Endothelial cell of umbilical vein (primary cell): ENCODE measurements at regions not wholly inside any gene's neighbourhood (a gene's known extent, or its start where the extent isn't known, plus 50 kb on each side); places are given as distances from the start of the nearest gene placed in this dataset.

ENCODE experiments used
- BruUV-seq: library from RNA; stranded (reverse); fragments of 400-500 nt; replicated peaks from 2 replicates; lab custom pipeline; 2021; lab: Mats Ljungman, UMichigan
- CTCF ChIA-PET: fragments of 300-600, 350-600 bp; sonication (Branson Sonifier 250); formaldehyde crosslinking; loops from one replicate; lab custom pipeline; 2021; ENCODE audit warnings: antibody characterized with exemption, inconsistent platforms; lab: Charles Lee
- POLR2A ChIA-PET: fragments of 300-600, 350-600 bp; sonication (Branson Sonifier 250); formaldehyde crosslinking; loops from one replicate; lab custom pipeline; 2021; ENCODE audit warnings: antibody characterized with exemption, inconsistent platforms; lab: Charles Lee
- DNase-seq: peaks from one replicate; pipeline ENCODE4 v3.0.0-alpha.2; 2011; ENCODE audit warnings: low read depth, low spot score
- FAIRE-seq: peaks from 2 replicates; lab custom pipeline; 2011; peaks lifted over from hg19 to GRCh38; lab: Jason Lieb, UNC
- H2AFZ ChIP-seq: 2 replicates; pipeline ENCODE4 v1.6.0; 2012; ENCODE audit warnings: low read depth, low read length, control low read depth, inconsistent platforms
- H3K27ac ChIP-seq: 2 replicates; pipeline ENCODE4 v1.5.1; 2011; ENCODE audit warnings: low read depth, mild to moderate bottlenecking, control low read depth, low read length, moderate library complexity; ENCODE audit not compliant: insufficient read depth
- H3K27me3 ChIP-seq, 2 experiments: 2 replicates each; pipeline versions ENCODE4 v1.6.0 to v1.6.1; 2011; ENCODE audit warnings: low read length in 2 of 2, mixed read lengths in 1 of 2; ENCODE audit not compliant: control insufficient read depth in 2 of 2, insufficient read depth in 2 of 2
- H3K36me3 ChIP-seq, 2 experiments: 2 replicates in 1 of 2; 3 replicates in 1 of 2; pipeline ENCODE4 v1.5.1; 2011; ENCODE audit warnings: low read length in 2 of 2, mild to moderate bottlenecking in 1 of 2, moderate library complexity in 1 of 2; ENCODE audit not compliant: control insufficient read depth in 2 of 2, insufficient read depth in 2 of 2; ENCODE audit errors: extremely low read depth in 1 of 2
- H3K4me1 ChIP-seq: 3 replicates; pipeline ENCODE4 v1.5.1; 2011; ENCODE audit warnings: mild to moderate bottlenecking, low read length; ENCODE audit not compliant: control insufficient read depth, insufficient read depth; ENCODE audit errors: extremely low read depth
- H3K4me2 ChIP-seq: 2 replicates; pipeline ENCODE4 v1.6.1; 2011; ENCODE audit warnings: low read length, control low read depth, mixed read lengths; ENCODE audit not compliant: insufficient read depth
- H3K4me3 ChIP-seq, 3 experiments: fragments of 200-600 bp in 1 of 3; sonication (generic), shearing (Covaris generic) in 1 of 3; replicated peaks in 1 of 3; 2 replicates each; pipeline ENCODE4 v1.5.1; 2011 to 2016; ENCODE audit warnings: control low read depth in 3 of 3, low read length in 3 of 3, mild to moderate bottlenecking in 2 of 3, inconsistent platforms in 1 of 3, low read depth in 1 of 3, moderate library complexity in 1 of 3; ENCODE audit not compliant: insufficient read depth in 1 of 3
- H3K79me2 ChIP-seq: 2 replicates; pipeline ENCODE4 v1.6.0; 2012; ENCODE audit warnings: low read length, inconsistent platforms; ENCODE audit not compliant: control insufficient read depth, insufficient read depth
- H3K9ac ChIP-seq: replicated peaks from 2 replicates; pipeline ENCODE3; 2011; ENCODE audit warnings: low read length, control low read depth; ENCODE audit not compliant: insufficient read depth; ENCODE audit errors: extremely low read depth
- H3K9me1 ChIP-seq: replicated peaks from 3 replicates; pipeline ENCODE4 v1.6.0; 2011; ENCODE audit warnings: mild to moderate bottlenecking, low read length; ENCODE audit not compliant: control insufficient read depth, insufficient read depth; ENCODE audit errors: extremely low read depth
- H3K9me3 ChIP-seq: replicated peaks from 2 replicates; pipeline ENCODE4 v1.5.1; 2012; ENCODE audit warnings: low read length, inconsistent platforms; ENCODE audit not compliant: control insufficient read depth, insufficient read depth
- H4K20me1 ChIP-seq: replicated peaks from 2 replicates; pipeline ENCODE3; 2011; ENCODE audit warnings: mild to moderate bottlenecking, low read length; ENCODE audit not compliant: control insufficient read depth, insufficient read depth; ENCODE audit errors: extremely low read depth
- FOS ChIP-seq: IDR thresholded peaks from 2 replicates; pipeline ENCODE4 v1.6.1; 2011; ENCODE audit warnings: mild to moderate bottlenecking, low read length, moderate library complexity, borderline replicate concordance; ENCODE audit not compliant: insufficient read depth
- GATA2 ChIP-seq: IDR thresholded peaks from 2 replicates; pipeline ENCODE4 v1.7.0; 2011; ENCODE audit warnings: low read depth, mild to moderate bottlenecking, moderate library complexity, mixed read lengths, low read length; ENCODE audit not compliant: insufficient read length, insufficient read depth
- JUN ChIP-seq: IDR thresholded peaks from 2 replicates; pipeline ENCODE4 v1.6.1; 2011; ENCODE audit warnings: borderline replicate concordance, low read depth; ENCODE audit not compliant: insufficient read length, insufficient read depth
- MAX ChIP-seq: IDR thresholded peaks from 2 replicates; pipeline ENCODE4 v1.6.1; 2011; ENCODE audit not compliant: insufficient read depth, insufficient read length
- MYC ChIP-seq: IDR thresholded peaks from one replicate; pipeline ENCODE4 v1.6.1; 2011; ENCODE audit warnings: mild to moderate bottlenecking, low read depth, low read length
- POLR2A ChIP-seq: IDR thresholded peaks from 2 replicates; pipeline ENCODE4 v1.6.1; 2012; ENCODE audit warnings: low read depth, mild to moderate bottlenecking, control low read depth, low read length
- POLR2AphosphoS5 ChIP-seq: IDR thresholded peaks from 2 replicates; pipeline ENCODE4 v1.6.1; 2012; ENCODE audit warnings: low read depth, mild to moderate bottlenecking, control low read depth, low read length, moderate library complexity; ENCODE audit not compliant: insufficient read depth
- dilution Hi-C: fragments of 300-500 bp; cut with MboI; formaldehyde crosslinking; loops from one replicate; pipeline ENCODE4 v1.15.0; 2019; ENCODE audit warnings: low sequenced_read_pairs; ENCODE audit not compliant: extremely low pct_ligation_motif_present
- intact Hi-C: fragments of 100-400 bp; cut with micrococcal nuclease; formaldehyde crosslinking; loops from one replicate; pipeline ENCODE4 v1.10.0; 2022

- TF ChIP-seq GATA2 (no peak), JUN (no peak), POLR2AphosphoS5 (no peak), MAX (no peak), FOS (no peak), POLR2A (no peak), MYC (no peak)
- POLR2A ChIA-PET, result no interaction called here
- no peak overlapping the region for H3K4me3 ChIP-seq
- no peaks in the 10 kb centered on the region for H3K9me1 ChIP-seq
- H2AFZ ChIP-seq, result no peak overlapping the region
- H3K9me3 ChIP-seq, result no peaks in the 10 kb centered on the region
- no peaks in the 10 kb centered on the region for H3K79me2 ChIP-seq
- H3K27ac ChIP-seq, result no peak overlapping the region
- DNase-seq (no peak), FAIRE-seq (no peak)
- no peak overlapping the region for H3K9ac ChIP-seq
- H3K27me3 ChIP-seq, result peaks cover 9% of the 10 kb centered on the region in 2 experiments
- dilution Hi-C loops, result no loop called here
- no TSS peak for BruUV-seq
- CTCF ChIA-PET, result interaction anchor here (1.0 to 2.2 kb wide), 3 partner anchors 118 to 274 kb away, joined by 4 to 11 read pairs (median 6); no protein-coding TSS in a partner anchor
- no peaks in the 10 kb centered on the region for H3K36me3 ChIP-seq
- no peak overlapping the region for H3K4me2 ChIP-seq
- no peaks in the 10 kb centered on the region for H4K20me1 ChIP-seq
- intact Hi-C loops, result loop anchor here (5.0 kb wide), 1 partner anchor 296 kb away; no protein-coding TSS in a partner anchor
- H3K4me1 ChIP-seq, result no peaks in the 10 kb centered on the region
These were observed 54.0 kb upstream of the C1orf185 start for GRCh38 chr1:51048021-51048420.

DNA sequence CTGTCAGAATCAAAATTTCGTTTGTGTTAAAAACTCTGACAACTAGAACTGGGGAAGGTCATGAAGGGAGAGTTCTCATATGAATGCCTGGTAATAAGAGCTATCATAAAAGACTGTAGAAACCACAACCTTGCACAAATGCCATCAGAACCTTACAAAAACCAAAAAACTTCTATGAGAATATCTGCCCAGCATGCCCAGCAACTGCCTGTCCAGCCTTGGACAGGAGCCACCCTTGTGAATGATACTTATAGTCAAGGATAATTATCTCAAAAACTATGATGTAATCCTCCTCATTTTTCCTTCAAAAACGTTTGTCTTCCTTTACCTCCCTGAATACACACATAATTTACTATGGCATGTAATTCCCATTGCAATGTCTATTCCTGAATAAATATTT is 53.4 kb upstream of the C1orf185 start:
- intact Hi-C loops, result loop anchor here (5.0 kb wide), 1 partner anchor 296 kb away; no protein-coding TSS in a partner anchor
- FAIRE-seq (no peak), DNase-seq (no peak)
- no peak overlapping the region for H3K9ac ChIP-seq
- dilution Hi-C loops, result no loop called here
- BruUV-seq, result no TSS peak
- H3K36me3 ChIP-seq, result no peaks in the 10 kb centered on the region
- no peak overlapping the region for H3K4me3 ChIP-seq
- no peaks in the 10 kb centered on the region for H3K9me3 ChIP-seq
- no peak for TF ChIP-seq GATA2
- TF ChIP-seq POLR2AphosphoS5, result no peak
- H3K4me1 ChIP-seq, result no peaks in the 10 kb centered on the region
- POLR2A ChIA-PET, result no interaction called here
- CTCF ChIA-PET, result interaction anchor here (1.7 kb wide), 1 partner anchor 176 kb away, joined by 4 read pairs; no protein-coding TSS in a partner anchor
- no peak overlapping the region for H3K27ac ChIP-seq
- no peaks in the 10 kb centered on the region for H3K79me2 ChIP-seq
- H3K4me2 ChIP-seq, result no peak overlapping the region
- no peaks in the 10 kb centered on the region for H3K9me1 ChIP-seq
- H2AFZ ChIP-seq, result no peak overlapping the region
- peaks cover 6 to 11% of the 10 kb centered on the region in 2 experiments for H3K27me3 ChIP-seq
- H4K20me1 ChIP-seq, result no peaks in the 10 kb centered on the region
